IPS DF 6.9 (cell line): ENCODE measurements at regions not wholly inside any gene's neighbourhood (a gene's known extent, or its start where the extent isn't known, plus 50 kb on each side); places are given as distances from the start of the nearest gene placed in this dataset.
"Not testable (repeated sequence)": the region's sequence is repeated elsewhere in the genome, so short reads cannot be mapped to it uniquely, and the experiment has no call there.

Source experiments
- DNase-seq: peaks from one replicate; pipeline ENCODE4 v3.0.0-alpha.2; 2013; ENCODE audit warnings: low read depth, low spot score
- H3K27ac ChIP-seq: one replicate; pipeline ENCODE4 v1.5.1; 2013; ENCODE audit warnings: low read length, control low read depth
- H3K27me3 ChIP-seq: 2 replicates; pipeline ENCODE4 v1.6.1; 2013; ENCODE audit warnings: mild to moderate bottlenecking, low read length; ENCODE audit not compliant: control insufficient read depth, insufficient read depth
- H3K36me3 ChIP-seq: 2 replicates; pipeline ENCODE4 v1.6.1; 2013; ENCODE audit warnings: low read length; ENCODE audit not compliant: control insufficient read depth, insufficient read depth
- H3K4me1 ChIP-seq: 2 replicates; pipeline ENCODE4 v1.6.1; 2013; ENCODE audit warnings: low read length; ENCODE audit not compliant: control insufficient read depth, insufficient read depth
- H3K4me3 ChIP-seq: 2 replicates; pipeline ENCODE4 v1.5.1; 2013; ENCODE audit warnings: mild to moderate bottlenecking, low read length
- H3K9me3 ChIP-seq: 2 replicates; pipeline ENCODE4 v1.6.1; 2013; ENCODE audit warnings: low read length, inconsistent platforms; ENCODE audit not compliant: control insufficient read depth, insufficient read depth
- WGBS: extraction: QIAGEN DNeasy Blood & Tissue Kit; methylation state at CpG from one replicate; pipeline ENCODE4 v1.1.7; 2013; ENCODE audit warnings: mixed read lengths, missing lambda C conversion rate; ENCODE audit not compliant: insufficient read length, insufficient coverage; 5-methylcytosine and 5-hydroxymethylcytosine counted together

- Histone ChIP-seq H3K36me3 (no peaks in the 10 kb centered on the region), H3K4me3 (no peak overlapping the region), H3K4me1 (no peaks in the 10 kb centered on the region), H3K9me3 (no peaks in the 10 kb centered on the region), H3K27me3 (no peaks in the 10 kb centered on the region), H3K27ac (no peak overlapping the region)
- DNase-seq = no peak
Observed at GRCh38 chr6:74596588-74596987, 609.3 kb downstream of the COL12A1 start.

- WGBS = no CpG with 5 or more reads among the region's 4 CpGs
- H3K27me3 ChIP-seq, H3K27ac ChIP-seq, H3K9me3 ChIP-seq, DNase-seq, H3K4me1 ChIP-seq, H3K4me3 ChIP-seq, H3K36me3 ChIP-seq: not testable (repeated sequence)
Observed at GRCh38 chr6:74594350-74594749, 611.5 kb downstream of the COL12A1 start.

- Histone ChIP-seq H3K9me3 (no peaks in the 10 kb centered on the region), H3K4me3 (no peak overlapping the region), H3K27me3 (no peaks in the 10 kb centered on the region), H3K4me1 (no peaks in the 10 kb centered on the region), H3K36me3 (no peaks in the 10 kb centered on the region), H3K27ac (no peak overlapping the region)
- WGBS = no CpG with 5 or more reads among the region's 5 CpGs
- no peak for DNase-seq
Observed at GRCh38 chr6:74588094-74588832, 617.6 kb downstream of the COL12A1 start.

GRCh38 chr6:74587386-74587785, 618.5 kb downstream of the COL12A1 start:
- Histone ChIP-seq H3K27me3 (no peaks in the 10 kb centered on the region), H3K9me3 (no peaks in the 10 kb centered on the region), H3K4me1 (no peaks in the 10 kb centered on the region), H3K36me3 (no peaks in the 10 kb centered on the region), H3K27ac (no peak overlapping the region), H3K4me3 (no peak overlapping the region)
- no CpG with 5 or more reads among the region's 2 CpGs for WGBS
- no peak for DNase-seq

GRCh38 chr6:74585753-74586152, 620.1 kb downstream of the COL12A1 start:
- Histone ChIP-seq H3K9me3 (no peaks in the 10 kb centered on the region), H3K4me3 (no peak overlapping the region), H3K27ac (no peak overlapping the region), H3K36me3 (no peaks in the 10 kb centered on the region), H3K4me1 (no peaks in the 10 kb centered on the region), H3K27me3 (no peaks in the 10 kb centered on the region)
- no peak for DNase-seq

GRCh38 chr6:74581681-74582080, 624.2 kb downstream of the COL12A1 start:
- no peak for DNase-seq
- Histone ChIP-seq H3K4me1 (no peaks in the 10 kb centered on the region), H3K27ac (no peak overlapping the region), H3K27me3 (no peaks in the 10 kb centered on the region), H3K9me3 (no peaks in the 10 kb centered on the region), H3K4me3 (no peak overlapping the region), H3K36me3 (no peaks in the 10 kb centered on the region)
- no CpG with 5 or more reads among the region's 6 CpGs for WGBS

GRCh38 chr6:74579794-74580193, 626.1 kb downstream of the COL12A1 start:
- Histone ChIP-seq H3K9me3 (no peaks in the 10 kb centered on the region), H3K4me1 (no peaks in the 10 kb centered on the region), H3K27me3 (no peaks in the 10 kb centered on the region), H3K27ac (no peak overlapping the region), H3K4me3 (no peak overlapping the region), H3K36me3 (no peaks in the 10 kb centered on the region)
- no CpG with 5 or more reads among the region's 3 CpGs for WGBS
- DNase-seq = no peak

- H3K4me1 ChIP-seq = no peaks in the 10 kb centered on the region
- H3K27me3 ChIP-seq = no peaks in the 10 kb centered on the region
- no peak overlapping the region for H3K27ac ChIP-seq
- H3K9me3 ChIP-seq = no peaks in the 10 kb centered on the region
- no CpG with 5 or more reads among the region's 2 CpGs for WGBS
- no peak for DNase-seq
- no peak overlapping the region for H3K4me3 ChIP-seq
- H3K36me3 ChIP-seq = no peaks in the 10 kb centered on the region
Observed at GRCh38 chr6:74579047-74579446, 626.8 kb downstream of the COL12A1 start.

GRCh38 chr6:74578339-74578738, 627.5 kb downstream of the COL12A1 start:
- Histone ChIP-seq H3K4me3 (no peak overlapping the region), H3K4me1 (no peaks in the 10 kb centered on the region), H3K9me3 (no peaks in the 10 kb centered on the region), H3K27me3 (no peaks in the 10 kb centered on the region), H3K27ac (no peak overlapping the region), H3K36me3 (no peaks in the 10 kb centered on the region)
- DNase-seq = no peak

DNA sequence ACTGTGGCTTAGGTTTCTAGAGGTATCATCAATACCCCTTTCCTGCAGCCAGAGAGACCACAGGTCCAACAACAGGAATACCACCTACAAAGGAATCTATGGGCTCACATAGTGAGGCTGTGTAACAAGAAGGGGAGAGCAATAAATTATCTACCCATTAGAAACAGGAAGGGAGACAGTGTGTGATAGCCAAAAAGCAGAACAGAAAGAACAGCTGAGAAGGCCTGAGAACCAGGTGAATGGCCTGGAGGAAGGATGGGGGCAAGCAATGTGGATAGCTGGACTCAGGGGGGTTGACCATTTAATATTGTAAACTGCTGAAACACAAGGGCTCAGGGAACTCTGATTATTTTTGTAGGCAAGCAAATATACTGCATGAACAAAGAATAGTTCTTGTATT, 628.2 kb downstream of the COL12A1 start:
- no peak overlapping the region for H3K4me3 ChIP-seq
- no peak for DNase-seq
- H3K36me3 ChIP-seq = no peaks in the 10 kb centered on the region
- no peaks in the 10 kb centered on the region for H3K9me3 ChIP-seq
- no peaks in the 10 kb centered on the region for H3K4me1 ChIP-seq
- no peaks in the 10 kb centered on the region for H3K27me3 ChIP-seq
- no peak overlapping the region for H3K27ac ChIP-seq

GRCh38 chr6:74574794-74575193, 631.1 kb downstream of the COL12A1 start:
- Histone ChIP-seq H3K36me3 (no peaks in the 10 kb centered on the region), H3K27ac (no peak overlapping the region), H3K4me3 (no peak overlapping the region), H3K4me1 (no peaks in the 10 kb centered on the region), H3K27me3 (no peaks in the 10 kb centered on the region), H3K9me3 (no peaks in the 10 kb centered on the region)
- WGBS = no CpG with 5 or more reads among the region's 5 CpGs
- DNase-seq = peak; percentile 22
